Occipital lobe (tissue), 1 donor: ENCODE measurements at regions not wholly inside any gene's neighbourhood (a gene's known extent, or its start where the extent isn't known, plus 50 kb on each side); places are given as distances from the start of the nearest gene placed in this dataset.

ENCODE experiments used
- DNase-seq: peaks from one replicate; lab custom pipeline; 2025; lab: John Stamatoyannopoulos, UW

- no peak for DNase-seq
These were observed 277.6 kb downstream of the ZEB2 start for GRCh38 chr2:144242311-144242710.

- DNase-seq, result no peak
These were observed 278.1 kb downstream of the ZEB2 start for GRCh38 chr2:144241801-144242200.

DNA sequence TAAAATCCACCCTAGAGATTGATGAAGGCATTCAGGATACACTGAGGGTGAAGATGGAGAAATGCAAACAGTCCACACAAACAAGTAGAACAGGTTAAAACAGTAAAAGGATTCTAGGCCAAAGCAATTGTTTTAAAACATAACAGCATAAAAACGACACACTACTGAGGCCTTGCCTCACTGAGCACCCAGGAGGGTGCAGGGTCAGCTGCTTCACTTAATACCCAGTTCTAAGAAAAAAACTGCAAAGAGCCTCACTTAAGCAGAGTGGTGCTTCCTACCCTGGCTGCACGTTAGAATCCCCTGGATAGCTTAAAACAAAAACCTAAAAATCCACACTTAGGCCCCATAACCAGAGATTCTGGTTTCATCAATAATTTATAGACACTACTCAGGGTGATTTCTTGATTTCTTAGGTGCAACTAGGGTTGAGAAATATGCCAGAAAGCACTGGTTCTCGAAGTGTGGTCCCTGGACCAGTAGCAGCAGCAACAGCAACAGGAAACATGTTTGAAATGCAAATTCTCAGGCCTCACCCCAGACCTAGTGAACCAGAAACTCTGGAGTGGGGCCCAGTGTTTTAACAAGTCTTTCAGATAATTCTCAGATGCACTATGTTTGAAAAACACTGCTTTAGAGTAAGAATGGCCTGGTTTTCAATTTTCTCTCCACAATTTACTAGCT is 279.1 kb downstream of the ZEB2 start:
- DNase-seq, result no peak

DNA sequence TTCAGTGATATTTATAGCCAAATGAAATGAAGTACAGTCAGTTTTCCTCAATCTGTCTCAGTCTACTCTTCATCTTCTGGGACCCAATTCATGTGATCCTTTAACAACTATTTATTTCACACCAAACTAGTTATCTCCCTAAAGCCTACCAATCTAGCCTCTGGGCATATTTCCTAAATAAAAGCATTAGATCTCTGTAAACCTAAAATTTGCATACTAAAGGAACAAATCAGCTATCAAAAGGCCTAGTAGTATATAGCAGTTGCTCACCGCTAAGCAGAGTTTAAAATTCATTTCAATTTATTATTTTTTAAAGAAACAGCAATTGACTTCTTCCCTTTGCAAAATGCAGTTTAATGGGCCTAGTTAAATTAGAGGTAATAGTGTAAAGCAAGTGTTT is 280.2 kb downstream of the ZEB2 start:
- DNase-seq, result no peak

- DNase-seq, result no peak
These were observed 280.6 kb downstream of the ZEB2 start for GRCh38 chr2:144239306-144239705.

DNA sequence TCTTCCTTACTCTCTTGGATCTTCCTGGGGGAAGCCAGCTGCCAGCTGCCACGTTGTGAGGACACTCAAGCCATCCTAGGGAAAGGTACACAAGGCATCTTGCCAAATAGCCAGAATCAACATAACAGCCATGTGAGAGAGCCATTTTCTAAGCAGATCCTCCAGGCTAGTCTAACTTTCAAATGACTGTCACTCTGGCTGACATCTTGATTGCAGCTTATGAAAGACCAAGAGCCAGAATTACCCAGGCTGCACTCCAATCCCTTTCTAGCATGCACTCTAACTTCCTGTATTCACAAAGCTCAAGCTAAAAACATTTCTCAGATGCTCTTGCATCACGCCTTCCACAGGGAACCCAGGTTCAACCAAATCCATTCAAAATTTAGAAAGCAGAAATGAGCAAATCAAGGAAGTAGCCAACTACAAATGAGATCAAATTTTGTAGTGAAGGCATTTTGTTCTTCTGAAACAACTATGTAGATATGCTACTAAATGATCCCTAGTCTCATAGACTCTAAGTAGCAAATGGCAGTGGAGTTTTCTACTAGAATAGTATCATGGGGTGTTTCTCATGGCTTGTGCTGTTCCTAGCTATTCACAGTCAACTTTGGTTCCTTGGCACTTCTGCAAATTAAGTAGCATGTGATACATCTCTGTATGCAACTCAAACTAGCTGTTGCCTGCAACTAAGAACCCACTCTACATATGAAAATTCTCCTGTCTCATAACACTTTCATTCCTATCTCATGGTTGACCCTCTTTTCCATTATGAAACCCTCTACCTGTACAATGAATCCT is 281.9 kb downstream of the ZEB2 start:
- DNase-seq, result no peak

DNA sequence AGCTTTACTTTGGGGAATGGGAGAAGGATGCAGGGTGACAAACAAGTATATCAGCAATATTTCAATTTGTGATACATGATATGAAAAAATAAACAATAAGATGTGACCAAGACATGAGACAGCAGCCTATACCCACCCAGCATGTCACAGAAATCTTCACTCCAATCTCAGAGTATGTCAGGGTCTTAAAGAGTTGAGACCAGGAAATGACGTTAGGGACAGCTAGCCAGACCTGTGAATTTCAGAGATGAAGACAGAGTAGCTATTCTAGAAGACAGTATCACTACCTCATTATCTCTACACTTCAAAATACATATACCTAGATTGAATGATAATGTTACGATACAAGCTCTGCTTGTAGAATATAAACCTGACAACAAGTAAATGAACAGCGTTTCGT is 282.8 kb downstream of the ZEB2 start:
- DNase-seq, result no peak

DNA sequence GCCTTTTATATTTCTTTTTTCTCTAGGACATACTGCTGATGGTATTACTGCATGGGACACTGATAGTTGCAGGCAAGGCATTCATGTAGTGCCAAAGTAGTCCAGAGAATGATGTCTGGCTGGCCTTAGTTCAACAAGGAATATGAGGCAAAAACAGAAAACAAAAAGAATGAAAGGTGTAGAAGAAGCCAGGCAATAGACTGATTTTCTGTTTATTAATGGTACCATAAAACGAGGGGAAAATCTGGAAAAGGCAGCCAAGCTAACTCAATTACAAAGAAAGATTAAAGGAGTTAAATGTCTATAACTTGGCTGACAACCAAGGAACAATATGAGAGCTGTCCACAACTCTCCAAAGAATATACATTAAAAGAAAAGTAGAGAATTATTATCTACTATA is 284.9 kb downstream of the ZEB2 start:
- no peak for DNase-seq

DNA sequence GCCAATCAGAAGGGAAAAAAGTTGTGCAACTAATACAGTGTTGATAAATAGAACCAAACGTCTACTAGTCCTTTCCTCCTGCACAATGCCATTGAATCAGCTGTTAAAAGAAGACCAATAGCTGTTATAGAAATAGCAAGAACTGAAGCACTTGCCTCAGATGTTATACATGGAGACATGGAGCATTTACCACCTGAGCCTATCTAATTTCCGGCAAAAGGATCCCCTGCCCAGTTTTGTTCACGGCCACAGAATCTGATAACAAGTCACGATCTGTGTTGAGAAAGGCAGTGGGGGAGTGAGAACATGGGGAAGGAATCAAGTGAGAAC is 285.4 kb downstream of the ZEB2 start:
- no peak for DNase-seq

DNA sequence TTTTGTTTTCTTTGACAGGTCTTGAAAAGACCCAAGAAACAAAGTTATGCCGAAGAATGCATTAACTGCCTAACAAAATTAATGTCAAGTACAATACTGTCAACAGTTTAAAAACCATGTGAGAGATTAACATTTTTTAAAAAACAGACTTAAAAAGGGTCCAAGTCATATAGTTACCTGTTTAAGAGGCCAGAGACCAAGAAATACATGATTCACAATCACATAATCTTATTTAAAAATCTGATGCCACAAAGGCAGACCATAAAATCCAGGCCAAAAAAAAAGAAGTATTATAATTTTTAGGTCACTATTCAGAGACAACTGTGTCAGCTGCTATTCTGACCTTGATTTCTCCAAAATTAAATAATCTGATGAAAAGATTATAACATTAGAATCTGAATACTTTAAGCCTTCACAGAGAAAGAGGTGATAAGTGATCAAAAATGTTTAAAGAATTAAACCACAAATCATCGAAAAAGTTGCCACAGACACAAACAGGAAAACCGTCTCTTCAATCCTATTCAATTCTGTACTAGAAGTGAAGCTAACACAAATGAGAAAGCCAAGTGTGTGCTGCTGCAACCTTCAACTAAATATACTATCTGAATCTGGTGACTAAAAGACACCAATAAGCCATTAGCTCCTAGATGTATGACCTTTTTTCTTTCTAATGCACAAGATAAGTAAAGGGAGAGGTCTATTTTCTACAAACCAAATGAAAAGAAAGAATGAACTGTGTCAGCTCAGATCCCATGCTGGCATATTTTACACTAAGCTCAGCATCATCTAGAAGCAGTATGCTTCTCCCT is 286.0 kb downstream of the ZEB2 start:
- DNase-seq, result no peak

DNA sequence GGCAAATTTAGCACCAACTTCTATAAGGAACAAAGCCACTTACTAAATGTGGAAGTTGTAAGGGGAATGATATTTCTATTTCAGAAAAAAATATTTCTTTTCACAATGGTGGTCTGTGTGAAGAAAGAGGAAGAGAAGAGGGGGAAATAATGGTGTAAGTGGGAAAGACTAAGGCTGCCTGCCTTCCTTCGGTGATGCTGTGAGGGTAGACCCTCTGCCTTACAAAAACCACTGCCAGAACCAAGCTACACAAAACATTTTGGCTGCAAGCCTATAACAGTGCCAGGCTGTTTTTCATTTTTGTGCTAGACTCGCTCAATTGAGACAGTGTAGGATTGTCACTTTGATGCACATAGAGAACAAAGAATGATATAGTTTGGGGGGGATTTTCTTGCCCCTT is 286.6 kb downstream of the ZEB2 start:
- no peak for DNase-seq

DNA sequence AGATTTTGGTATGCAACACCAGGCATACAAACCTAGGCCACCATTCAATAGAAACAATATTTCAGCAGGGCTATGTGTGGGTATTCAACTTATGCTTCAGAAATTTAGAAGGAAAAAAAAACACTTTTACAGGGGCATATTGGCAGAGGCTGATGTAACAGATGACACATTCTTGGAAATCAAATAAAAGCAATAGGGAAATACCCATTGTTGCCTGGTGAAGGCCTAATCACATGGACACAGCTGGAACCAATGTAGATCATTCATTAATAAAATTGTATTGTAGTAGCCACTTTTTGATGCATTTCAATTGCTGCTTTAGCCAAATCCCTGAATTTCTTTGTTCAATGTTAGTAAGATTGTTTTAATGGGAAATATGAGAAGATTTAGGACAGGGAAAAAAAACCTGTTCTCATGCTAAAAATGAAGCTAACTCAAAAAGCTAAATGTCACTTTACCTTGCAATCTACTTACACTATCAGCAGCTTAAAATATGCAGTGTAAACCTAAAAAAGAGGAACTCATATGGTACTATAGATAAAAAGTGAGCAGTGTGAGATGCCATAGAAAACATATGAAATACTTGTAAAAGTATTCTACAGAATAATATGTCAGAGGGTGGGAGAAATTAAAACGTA is 289.4 kb downstream of the ZEB2 start:
- DNase-seq, result no peak

GRCh38 chr2:144230033-144230432 is 289.9 kb downstream of the ZEB2 start:
- no peak for DNase-seq

- no peak for DNase-seq
These were observed 290.6 kb downstream of the ZEB2 start for GRCh38 chr2:144229296-144229695.

- DNase-seq, result no peak
These were observed 292.4 kb downstream of the ZEB2 start for GRCh38 chr2:144227427-144228105.

- no peak for DNase-seq
These were observed 294.8 kb downstream of the ZEB2 start for GRCh38 chr2:144225076-144225475.

- no peak for DNase-seq
These were observed 295.4 kb downstream of the ZEB2 start for GRCh38 chr2:144224472-144224871.

- DNase-seq, result no peak
These were observed 299.9 kb downstream of the ZEB2 start for GRCh38 chr2:144219979-144220378.

DNA sequence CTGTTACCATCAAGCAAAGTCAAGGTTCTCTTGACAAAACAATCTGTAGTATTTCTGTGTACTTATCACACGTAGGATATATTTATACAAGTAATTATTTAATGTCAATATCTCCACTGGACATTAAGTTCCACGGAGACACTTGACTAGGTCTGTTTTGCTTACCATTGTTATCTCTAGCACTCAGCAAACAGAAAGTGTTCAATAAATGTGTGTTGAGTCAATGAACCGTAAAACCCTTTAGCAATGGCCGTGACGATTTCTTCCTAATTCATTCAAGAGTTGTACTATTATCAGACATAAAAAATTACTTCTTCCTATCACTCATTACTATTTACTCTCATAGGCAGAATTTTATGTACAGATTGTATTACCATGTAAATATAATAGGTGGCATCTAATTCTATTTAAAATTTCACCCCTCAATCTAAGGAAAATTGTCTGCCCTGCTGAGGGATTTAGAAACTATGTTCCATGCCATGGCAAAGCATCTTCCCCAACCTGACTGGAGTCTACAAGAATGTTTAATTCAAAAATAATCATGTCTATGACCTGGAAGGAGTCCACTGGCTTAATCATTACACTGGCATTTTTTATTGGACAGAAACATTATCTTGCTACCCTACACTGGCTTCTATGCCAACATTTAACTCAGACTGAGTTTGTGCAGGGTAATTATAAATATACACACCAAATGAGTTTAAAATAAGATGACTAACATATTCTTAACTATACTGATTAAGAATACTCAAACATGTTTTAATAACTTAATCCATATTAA is 301.9 kb downstream of the ZEB2 start:
- DNase-seq, result no peak
